Keratinocyte (primary cell): ENCODE measurements at regions not wholly inside any gene's neighbourhood (a gene's known extent, or its start where the extent isn't known, plus 50 kb on each side); places are given as distances from the start of the nearest gene placed in this dataset.

ENCODE experiments used
- DNase-seq: peaks from one replicate; pipeline ENCODE4 v3.0.0-alpha.2; 2011; ENCODE audit warnings: low read depth, missing footprints, low spot score
- FAIRE-seq: peaks from 2 replicates; lab custom pipeline; 2011; peaks lifted over from hg19 to GRCh38; lab: Jason Lieb, UNC
- H2AFZ ChIP-seq: 2 replicates; pipeline ENCODE4 v1.6.0; 2012; ENCODE audit warnings: low read length, control low read depth, inconsistent platforms; ENCODE audit not compliant: control insufficient read depth
- H3K27ac ChIP-seq: 2 replicates; pipeline ENCODE4 v1.5.1; 2011; ENCODE audit warnings: low read length; ENCODE audit not compliant: control insufficient read depth, insufficient read depth
- H3K27me3 ChIP-seq: 3 replicates; pipeline ENCODE4 v1.6.0; 2011; ENCODE audit warnings: low read length; ENCODE audit not compliant: control insufficient read depth, insufficient read depth; ENCODE audit errors: extremely low read depth
- H3K36me3 ChIP-seq, 2 experiments: 2 replicates in 1 of 2; 3 replicates in 1 of 2; pipeline ENCODE4 v1.5.1; 2011; ENCODE audit warnings: low read length in 2 of 2, mild to moderate bottlenecking in 1 of 2; ENCODE audit not compliant: control insufficient read depth in 2 of 2, insufficient read depth in 2 of 2; ENCODE audit errors: extremely low read depth in 1 of 2
- H3K4me1 ChIP-seq: 3 replicates; pipeline ENCODE4 v1.5.1; 2011; ENCODE audit warnings: low read length; ENCODE audit not compliant: control insufficient read depth, insufficient read depth; ENCODE audit errors: extremely low read depth
- H3K4me2 ChIP-seq: 3 replicates; pipeline ENCODE4 v1.6.0; 2011; ENCODE audit warnings: low read depth, low read length; ENCODE audit not compliant: control insufficient read depth, insufficient read depth; ENCODE audit errors: extremely low read depth
- H3K4me3 ChIP-seq, 3 experiments: fragments of 200-600 bp in 1 of 3; sonication (generic) in 1 of 3; 2 replicates in 2 of 3; 3 replicates in 1 of 3; pipeline ENCODE4 v1.5.1; 2011 to 2016; ENCODE audit warnings: low read length in 3 of 3, mild to moderate bottlenecking in 3 of 3, control low read depth in 2 of 3, inconsistent platforms in 1 of 3, low read depth in 1 of 3, mixed read lengths in 1 of 3, mixed run types in 1 of 3, moderate library complexity in 1 of 3; ENCODE audit not compliant: control insufficient read depth in 2 of 3, insufficient read depth in 2 of 3; ENCODE audit errors: extremely low read depth in 1 of 3
- H3K79me2 ChIP-seq: 2 replicates; pipeline ENCODE4 v1.6.0; 2012; ENCODE audit warnings: low read length; ENCODE audit not compliant: control insufficient read depth, insufficient read depth
- H3K9ac ChIP-seq: 3 replicates; pipeline ENCODE4 v1.6.0; 2011; ENCODE audit warnings: low read length; ENCODE audit not compliant: control insufficient read depth, insufficient read depth; ENCODE audit errors: extremely low read depth
- H3K9me1 ChIP-seq: 3 replicates; pipeline ENCODE4 v1.6.0; 2011; ENCODE audit warnings: low read length; ENCODE audit not compliant: control insufficient read depth, insufficient read depth; ENCODE audit errors: extremely low read depth
- H3K9me3 ChIP-seq: 2 replicates; pipeline ENCODE4 v1.5.1; 2012; ENCODE audit warnings: low read depth, low read length; ENCODE audit not compliant: control insufficient read depth
- H4K20me1 ChIP-seq: 3 replicates; pipeline ENCODE4 v1.6.0; 2011; ENCODE audit warnings: low read length; ENCODE audit not compliant: control insufficient read depth, insufficient read depth; ENCODE audit errors: extremely low read depth
- EZH2 ChIP-seq: IDR thresholded peaks from one replicate; pipeline ENCODE4 v1.6.1; 2012; ENCODE audit warnings: inconsistent platforms, mild to moderate bottlenecking, low read length, moderate library complexity
- dilution Hi-C: fragments of 300-500 bp; cut with MboI; formaldehyde crosslinking; loops from one replicate; pipeline ENCODE4 v1.7.0; 2020; ENCODE audit warnings: low sequenced_read_pairs; ENCODE audit not compliant: extremely low pct_ligation_motif_present
- TF ChIP-seq, protein P1 (sequence below), 3 experiments: IDR thresholded peaks in 1 of 3; conservative IDR thresholded peaks in 1 of 3; optimal IDR thresholded peaks in 1 of 3; 2 replicates in 2 of 3; 3 replicates in 1 of 3; pipeline versions ENCODE3 to v1.5.1; 2011; ENCODE audit warnings: low read length in 3 of 3, mild to moderate bottlenecking in 3 of 3, moderate library complexity in 2 of 3, control low read depth in 1 of 3, inconsistent platforms in 1 of 3; ENCODE audit not compliant: insufficient read depth in 2 of 3; ENCODE audit errors: extremely low read depth in 1 of 3

DNA sequence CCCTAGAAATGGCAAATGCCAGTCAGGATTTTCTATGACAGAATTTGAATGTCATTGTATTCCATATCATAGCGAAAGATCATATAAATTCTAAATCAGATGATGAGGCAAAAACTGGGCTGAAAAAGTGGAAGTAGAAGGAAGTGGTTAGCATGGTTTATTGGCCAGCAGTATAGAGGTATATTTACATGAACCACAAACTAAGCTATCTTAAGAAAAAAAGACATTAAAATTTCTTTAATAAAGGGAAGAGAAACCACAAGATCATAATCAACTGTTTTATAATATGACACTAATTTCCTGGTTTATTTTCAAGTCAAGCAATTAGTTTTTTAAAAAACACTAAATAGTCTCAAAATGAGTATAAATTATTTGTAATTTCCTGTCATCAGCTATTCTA, 123.2 kb upstream of the LRP1B start:
- Histone ChIP-seq H3K4me1 (no peaks in the 10 kb centered on the region), H3K36me3 (no peaks in the 10 kb centered on the region), H3K9ac (no peak overlapping the region), H2AFZ (no peak overlapping the region), H3K27me3 (no peaks in the 10 kb centered on the region), H3K9me3 (no peaks in the 10 kb centered on the region), H4K20me1 (no peaks in the 10 kb centered on the region), H3K9me1 (no peaks in the 10 kb centered on the region), H3K79me2 (no peaks in the 10 kb centered on the region), H3K4me2 (no peak overlapping the region), H3K27ac (no peak overlapping the region), H3K4me3 (no peak overlapping the region)
- FAIRE-seq (no peak), DNase-seq (no peak)
- TF ChIP-seq, protein P1, sequence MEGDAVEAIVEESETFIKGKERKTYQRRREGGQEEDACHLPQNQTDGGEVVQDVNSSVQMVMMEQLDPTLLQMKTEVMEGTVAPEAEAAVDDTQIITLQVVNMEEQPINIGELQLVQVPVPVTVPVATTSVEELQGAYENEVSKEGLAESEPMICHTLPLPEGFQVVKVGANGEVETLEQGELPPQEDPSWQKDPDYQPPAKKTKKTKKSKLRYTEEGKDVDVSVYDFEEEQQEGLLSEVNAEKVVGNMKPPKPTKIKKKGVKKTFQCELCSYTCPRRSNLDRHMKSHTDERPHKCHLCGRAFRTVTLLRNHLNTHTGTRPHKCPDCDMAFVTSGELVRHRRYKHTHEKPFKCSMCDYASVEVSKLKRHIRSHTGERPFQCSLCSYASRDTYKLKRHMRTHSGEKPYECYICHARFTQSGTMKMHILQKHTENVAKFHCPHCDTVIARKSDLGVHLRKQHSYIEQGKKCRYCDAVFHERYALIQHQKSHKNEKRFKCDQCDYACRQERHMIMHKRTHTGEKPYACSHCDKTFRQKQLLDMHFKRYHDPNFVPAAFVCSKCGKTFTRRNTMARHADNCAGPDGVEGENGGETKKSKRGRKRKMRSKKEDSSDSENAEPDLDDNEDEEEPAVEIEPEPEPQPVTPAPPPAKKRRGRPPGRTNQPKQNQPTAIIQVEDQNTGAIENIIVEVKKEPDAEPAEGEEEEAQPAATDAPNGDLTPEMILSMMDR (optimal IDR thresholded peaks at IDR 0.05 in 1 of 3, IDR thresholded peaks at IDR 0.05 in 1 of 3, conservative IDR thresholded peaks at IDR 0.05 in 1 of 3; ENCODE audit: extremely low read depth in 1 of 3, insufficient read depth in 2 of 3, low read length in 3 of 3), result no peak
- TF ChIP-seq EZH2, result no peak
- dilution Hi-C loops, result no loop called here

GRCh38 chr2:142241016-142241415, 110.2 kb upstream of the LRP1B start:
- Histone ChIP-seq H3K4me1 (no peaks in the 10 kb centered on the region), H3K36me3 (no peaks in the 10 kb centered on the region), H3K9me3 (no peaks in the 10 kb centered on the region), H3K27me3 (no peaks in the 10 kb centered on the region), H3K4me3 (no peak overlapping the region), H2AFZ (no peak overlapping the region), H3K4me2 (no peak overlapping the region), H4K20me1 (no peaks in the 10 kb centered on the region), H3K9ac (no peak overlapping the region), H3K27ac (no peak overlapping the region), H3K9me1 (no peaks in the 10 kb centered on the region), H3K79me2 (no peaks in the 10 kb centered on the region)
- no peak for DNase-seq
- TF ChIP-seq, protein P1 (optimal IDR thresholded peaks at IDR 0.05 in 1 of 3, IDR thresholded peaks at IDR 0.05 in 1 of 3, conservative IDR thresholded peaks at IDR 0.05 in 1 of 3; ENCODE audit: extremely low read depth in 1 of 3, insufficient read depth in 2 of 3, low read length in 3 of 3), result no peak
- TF ChIP-seq EZH2, result no peak
- dilution Hi-C loops, result no loop called here
- FAIRE-seq, result no peak
